ENCODE measurements at regions not wholly inside any gene's neighbourhood (a gene's known extent, or its start where the extent isn't known, plus 50 kb on each side); places are given as distances from the start of the nearest gene placed in this dataset.
A peak's percentile ranks its signal among the peaks of the same experiment; 100 is the strongest.

- Histone ChIP-seq H3K9me3 (no peaks in the 10 kb centered on the region), H3K36me3 (no peaks in the 10 kb centered on the region), H3K27ac (peak overlapping the region in 4 of 10 donors; percentile 8 to 55 (median 36)), H3K4me1 (peaks cover 0 to 52% (median 31%) of the 10 kb centered on the region in 9 donors), H3K27me3 (no peaks in the 10 kb centered on the region), H3K4me3 (no peak overlapping the region)
- intact Hi-C loops (cut with DNase I) = loop anchor here in 3 of 10 donors (5.0 kb wide), 3 partner anchors 47 to 122 kb away; no protein-coding TSS in a partner anchor
- DNase-seq = no peak
- no peak for TF ChIP-seq CTCF (IDR thresholded peaks at IDR 0.05)
- ATAC-seq = peak in 4 of 8 donors; percentile 8 to 54 (median 16)
- WGBS, 2 donors = 56 to 66% methylated on average over 4 of the region's 4 CpGs
These were observed 180.6 kb upstream of the EEA1 start for GRCh38 chr12:93109551-93110203.

DNA sequence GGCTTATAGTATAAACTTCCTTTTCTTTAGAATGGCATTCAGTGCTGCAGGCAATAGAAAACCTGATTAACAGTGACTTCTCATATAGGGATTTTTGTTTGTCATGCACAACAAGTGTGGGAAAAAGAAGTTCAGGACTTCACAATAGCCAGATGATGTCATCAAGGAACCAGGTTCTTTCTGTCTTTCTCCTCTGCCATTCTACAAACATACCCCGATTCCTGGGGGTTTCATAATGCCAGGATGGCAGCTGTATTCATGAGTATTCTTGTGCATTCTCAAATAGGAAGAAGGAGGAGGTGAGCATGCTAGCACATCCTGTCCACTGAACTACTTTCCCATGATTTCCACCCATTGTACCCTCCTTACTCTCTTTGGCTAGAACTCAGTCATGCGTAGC is 182.7 kb upstream of the EEA1 start:
- intact Hi-C loops (cut with DNase I) = loop anchor here in 2 of 10 donors (2.0 to 5.0 kb wide), 4 partner anchors 19 to 124 kb away; no protein-coding TSS in a partner anchor
- Histone ChIP-seq H3K4me3 (no peak overlapping the region), H3K9me3 (no peaks in the 10 kb centered on the region), H3K36me3 (no peaks in the 10 kb centered on the region), H3K27ac (peak overlapping the region in 5 of 10 donors; percentile 21 to 57 (median 40)), H3K4me1 (peaks cover 0 to 72% (median 45%) of the 10 kb centered on the region in 9 donors), H3K27me3 (no peaks in the 10 kb centered on the region)
- ATAC-seq (peak in 5 of 8 donors; percentile 42 to 66 (median 52)), DNase-seq (no peak)
- 60 to 75% methylated on average over 2 of the region's 2 CpGs for WGBS, 2 donors
- no peak for TF ChIP-seq CTCF (IDR thresholded peaks at IDR 0.05)

DNA sequence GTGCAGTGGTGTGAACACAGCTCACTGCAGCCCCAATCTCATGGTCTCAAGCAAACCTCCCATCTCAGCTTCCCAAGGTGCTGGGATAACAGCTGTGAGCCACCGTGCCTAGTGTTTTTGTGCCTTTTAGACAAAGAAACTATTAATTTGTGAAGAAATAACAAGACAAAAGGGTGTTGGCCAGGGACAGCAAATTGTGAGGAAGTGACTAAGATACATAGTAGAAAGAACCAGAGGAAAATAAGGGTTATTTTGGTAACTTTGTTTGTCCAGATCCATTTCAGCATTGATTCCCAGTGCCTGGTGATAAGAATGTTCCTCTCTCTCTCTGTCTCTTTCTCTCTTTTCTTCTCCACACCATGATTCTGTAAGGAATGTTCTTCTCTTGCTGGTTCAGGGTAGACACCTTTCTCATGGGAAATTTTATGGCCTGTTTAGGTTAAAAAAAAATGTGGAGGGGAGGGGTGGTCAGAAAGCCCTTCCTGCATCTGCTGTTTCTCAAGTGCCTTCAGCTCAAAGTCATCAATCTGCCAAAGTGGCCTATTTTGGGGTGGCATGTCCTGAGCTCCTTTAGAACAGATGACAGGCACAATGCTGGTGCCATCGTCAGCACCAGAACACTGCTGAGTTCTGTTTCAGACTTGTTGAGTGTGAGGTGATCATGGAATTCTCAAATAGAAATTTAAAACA is 184.4 kb upstream of the EEA1 start:
- ATAC-seq = peak in 7 of 8 donors; percentile 43 to 86 (median 67)
- H3K9me3 ChIP-seq = no peaks in the 10 kb centered on the region
- no peak for DNase-seq
- TF ChIP-seq CTCF (IDR thresholded peaks at IDR 0.05) = no peak
- H3K4me3 ChIP-seq = no peak overlapping the region
- peak overlapping the region; percentile 5 to 74 (median 50) for H3K27ac ChIP-seq
- peaks cover 0 to 69% (median 45%) of the 10 kb centered on the region in 9 donors for H3K4me1 ChIP-seq
- H3K36me3 ChIP-seq = no peaks in the 10 kb centered on the region
- H3K27me3 ChIP-seq = no peaks in the 10 kb centered on the region
- WGBS, 2 donors = 39 to 54% methylated on average over 2 of the region's 2 CpGs
- intact Hi-C loops (cut with DNase I) = loop anchor here in 2 of 10 donors (2.0 to 5.0 kb wide), 4 partner anchors 17 to 126 kb away; no protein-coding TSS in a partner anchor

GRCh38 chr12:93115198-93115601 is 186.1 kb upstream of the EEA1 start:
- H3K9me3 ChIP-seq = no peaks in the 10 kb centered on the region
- 23 to 24% methylated on average over 6 of the region's 6 CpGs for WGBS, 2 donors
- no peak for TF ChIP-seq CTCF (IDR thresholded peaks at IDR 0.05)
- H3K27me3 ChIP-seq = no peaks in the 10 kb centered on the region
- no peaks in the 10 kb centered on the region for H3K36me3 ChIP-seq
- H3K4me3 ChIP-seq = no peak overlapping the region
- peaks cover 0 to 56% (median 34%) of the 10 kb centered on the region in 9 donors for H3K4me1 ChIP-seq
- intact Hi-C loops (cut with DNase I) = no loop called here
- peak in 7 of 8 donors; percentile 4 to 63 (median 35) for ATAC-seq
- peak overlapping the region in 9 of 10 donors; percentile 19 to 74 (median 38) for H3K27ac ChIP-seq
- DNase-seq = no peak

Data from heart right ventricle (tissue), 16 donors.